ENCODE measurements at regions not wholly inside any gene's neighbourhood (a gene's known extent, or its start where the extent isn't known, plus 50 kb on each side); places are given as distances from the start of the nearest gene placed in this dataset.

GRCh38 chr9:73280113-73280512 lies 128.4 kb downstream of the ANXA1 start:
- CTCF ChIA-PET = no interaction called here

More at GRCh38 chr9:73280113-73280512, 128.4 kb downstream of the ANXA1 start:
- Histone ChIP-seq H4K8ac (ENCODE audit: low read depth in 2 of 2, low read length in 2 of 2) (no peak overlapping the region), H3K79me1 (ENCODE audit: low read depth in 1 of 2, low read length in 2 of 2) (no peaks in the 10 kb centered on the region), H3K23ac (ENCODE audit: low read depth, low read length) (no peak overlapping the region), H3K9me1 (ENCODE audit: insufficient read depth, low read length) (no peaks in the 10 kb centered on the region), H3K14ac (replicated peaks; ENCODE audit: low read depth, low read length) (no peak overlapping the region), H4K5ac (ENCODE audit: low read depth, low read length) (no peak overlapping the region), H3K4me1 (ENCODE audit: control insufficient read depth, insufficient read depth, low read length) (no peaks in the 10 kb centered on the region), H2AK5ac (ENCODE audit: low read depth, low read length) (no peak overlapping the region), H2AFZ (replicated peaks; ENCODE audit: low read length, poor library complexity) (no peak overlapping the region), H3K36me3 (ENCODE audit: control insufficient read depth, insufficient read depth, low read length) (no peaks in the 10 kb centered on the region), H3K9me3 (ENCODE audit: control insufficient read depth, insufficient read depth, low read length) (no peaks in the 10 kb centered on the region), H3K56ac (ENCODE audit: extremely low read depth, insufficient read depth, low read length) (no peak overlapping the region), H3K4me3 (ENCODE audit: insufficient read depth, low read depth, low read length) (no peak overlapping the region), H3K4me2 (ENCODE audit: low read depth, low read length) (no peak overlapping the region), H2BK20ac (ENCODE audit: low read depth, low read length) (no peak overlapping the region), H3K27me3 (ENCODE audit: control insufficient read depth, insufficient read depth, low read length) (no peaks in the 10 kb centered on the region), H3K9ac (ENCODE audit: low read depth, low read length) (no peak overlapping the region), H2BK5ac (ENCODE audit: low read depth, low read length, poor library complexity, severe bottlenecking) (no peak overlapping the region), H4K91ac (ENCODE audit: insufficient read depth, low read depth, low read length) (no peak overlapping the region), H4K20me1 (ENCODE audit: insufficient read depth, low read length) (no peaks in the 10 kb centered on the region), H2BK120ac (ENCODE audit: low read depth, low read length) (no peak overlapping the region), H3K18ac (ENCODE audit: low read depth, low read length) (no peak overlapping the region), H2BK15ac (ENCODE audit: low read depth, low read length) (no peak overlapping the region), H3K4ac (ENCODE audit: low read depth, low read length) (no peak overlapping the region), H2AK9ac (replicated peaks; ENCODE audit: low read depth, low read length, poor library complexity) (no peak overlapping the region), H3K27ac (ENCODE audit: insufficient read depth, low read length) (no peak overlapping the region)
- TF ChIP-seq CHD1 (IDR thresholded peaks at IDR 0.05; ENCODE audit: low read depth, low read length) (no peak), POLR2A (IDR thresholded peaks at IDR 0.05; ENCODE audit: low read depth, low read length) (no peak), CEBPB (IDR thresholded peaks at IDR 0.05; ENCODE audit: low read depth, low read length) (no peak), MAZ (IDR thresholded peaks at IDR 0.05; ENCODE audit: borderline replicate concordance, low read depth, low read length) (no peak), SMC3 (IDR thresholded peaks at IDR 0.05; ENCODE audit: low read depth, low read length) (no peak), MAFK (IDR thresholded peaks at IDR 0.05; ENCODE audit: low read depth, low read length) (no peak), RAD21 (IDR thresholded peaks at IDR 0.05; ENCODE audit: low read length) (no peak), BHLHE40 (IDR thresholded peaks at IDR 0.05; ENCODE audit: low read depth, low read length) (no peak), FOS (IDR thresholded peaks at IDR 0.05; ENCODE audit: low read depth, low read length) (no peak), ELK1 (IDR thresholded peaks at IDR 0.05; ENCODE audit: borderline replicate concordance, low read depth, low read length) (no peak)
- dilution Hi-C loops (cut with HindIII; ENCODE audit: low sequenced_read_pairs, unreplicated experiment) = no loop called here
- intact Hi-C loops (cut with micrococcal nuclease) = no loop called here
- DNase-seq = no peak
- WGBS, 2 experiments (ENCODE audit: extremely low coverage in 2 of 2, insufficient read length in 1 of 2) = no CpG with 5 or more reads among the region's 3 CpGs
- POLR2A ChIA-PET (ENCODE audit: unreplicated experiment) = no interaction called here
- in situ Hi-C loops (cut with MboI; ENCODE audit: low sequenced_read_pairs) = no loop called here
- BruUV-seq (replicated peaks) = no TSS peak
- no peak for ATAC-seq (ENCODE audit: low read depth)

Data from IMR-90 (cell line).